Suppressor macrophage treated with lipopolysaccharide for 1 hour (primary cell): ENCODE measurements at regions not wholly inside any gene's neighbourhood (a gene's known extent, or its start where the extent isn't known, plus 50 kb on each side); places are given as distances from the start of the nearest gene placed in this dataset.
"Not testable (repeated sequence)": the region's sequence is repeated elsewhere in the genome, so short reads cannot be mapped to it uniquely, and the experiment has no call there.

Experiments used
- DNase-seq, 3 donors: peaks; one replicate each; pipeline ENCODE4 v3.0.0-alpha.2; 2020 to 2022

- DNase-seq, result no peak
Observed at GRCh38 chr5:60487885-60488442, 212.0 kb downstream of the DEPDC1B start.

- no peak for DNase-seq
Observed at GRCh38 chr5:60487476-60487875, 212.5 kb downstream of the DEPDC1B start.

- no peak for DNase-seq
Observed at GRCh38 chr5:60485361-60485760, 214.6 kb downstream of the DEPDC1B start.

- DNase-seq, result peak in 2 of 3 donors; percentile 13 to 33
Observed at GRCh38 chr5:60483050-60483449, 216.9 kb downstream of the DEPDC1B start.

GRCh38 chr5:60482301-60482700 lies 217.7 kb downstream of the DEPDC1B start:
- DNase-seq, result no peak

- DNase-seq, result no peak
Observed at GRCh38 chr5:60479542-60479941, 220.4 kb downstream of the DEPDC1B start.

GRCh38 chr5:60477849-60478248 lies 222.1 kb downstream of the DEPDC1B start:
- DNase-seq, result no peak

- no peak for DNase-seq
Observed at GRCh38 chr5:60473654-60474053, 226.3 kb downstream of the DEPDC1B start.

GRCh38 chr5:60473027-60473426 lies 226.9 kb downstream of the DEPDC1B start:
- DNase-seq, result not testable (repeated sequence)

GRCh38 chr5:60470881-60471280 lies 229.1 kb downstream of the DEPDC1B start:
- DNase-seq, result no peak

GRCh38 chr5:60469286-60469685 lies 230.7 kb downstream of the DEPDC1B start:
- DNase-seq, result no peak

GRCh38 chr5:60463179-60463868 lies 236.6 kb downstream of the DEPDC1B start:
- DNase-seq, result no peak

GRCh38 chr5:60458666-60459065 lies 241.3 kb downstream of the DEPDC1B start:
- DNase-seq, result no peak

- DNase-seq, result no peak
Observed at GRCh38 chr5:60457233-60457632, 242.7 kb downstream of the DEPDC1B start.

- DNase-seq, result no peak
Observed at GRCh38 chr5:60455589-60455988, 244.4 kb downstream of the DEPDC1B start.

GRCh38 chr5:60454277-60454676 lies 245.7 kb downstream of the DEPDC1B start:
- not testable (repeated sequence) for DNase-seq

- no peak for DNase-seq
Observed at GRCh38 chr5:60453186-60453976, 246.6 kb downstream of the DEPDC1B start.

- DNase-seq, result no peak
Observed at GRCh38 chr5:60448600-60448999, 251.4 kb downstream of the DEPDC1B start.

- no peak for DNase-seq
Observed at GRCh38 chr5:60447488-60447920, 252.5 kb downstream of the DEPDC1B start.

- DNase-seq, result no peak
Observed at GRCh38 chr5:60446917-60447316, 253.0 kb downstream of the DEPDC1B start.

- no peak for DNase-seq
Observed at GRCh38 chr5:60445921-60446320, 254.0 kb downstream of the DEPDC1B start.

GRCh38 chr5:60445427-60445826 lies 254.5 kb downstream of the DEPDC1B start:
- DNase-seq, result no peak

GRCh38 chr5:60444661-60445360 lies 255.2 kb downstream of the DEPDC1B start:
- DNase-seq, result no peak
